Peyer's patch (tissue), 4 donors: ENCODE measurements at regions not wholly inside any gene's neighbourhood (a gene's known extent, or its start where the extent isn't known, plus 50 kb on each side); places are given as distances from the start of the nearest gene placed in this dataset.

Source experiments
- POLR2A ChIP-seq, 2 donors: fragments of 450-650 bp; IDR thresholded peaks; one replicate each; pipeline ENCODE4 v1.5.1; 2017; ENCODE audit warnings: antibody characterized with exemption in 2 of 2, mild to moderate bottlenecking in 2 of 2, moderate library complexity in 2 of 2
- TF ChIP-seq, protein P1 (sequence below), 6 experiments: fragments of 450-650 bp in 4 of 6; fragments of 200-600 bp in 2 of 6; sonication (generic) in 1 of 6; IDR thresholded peaks; one replicate each; pipeline ENCODE4 v1.5.1; 2017 to 2019; ENCODE audit warnings: antibody characterized with exemption in 6 of 6, mild to moderate bottlenecking in 3 of 6, moderate library complexity in 1 of 6

DNA sequence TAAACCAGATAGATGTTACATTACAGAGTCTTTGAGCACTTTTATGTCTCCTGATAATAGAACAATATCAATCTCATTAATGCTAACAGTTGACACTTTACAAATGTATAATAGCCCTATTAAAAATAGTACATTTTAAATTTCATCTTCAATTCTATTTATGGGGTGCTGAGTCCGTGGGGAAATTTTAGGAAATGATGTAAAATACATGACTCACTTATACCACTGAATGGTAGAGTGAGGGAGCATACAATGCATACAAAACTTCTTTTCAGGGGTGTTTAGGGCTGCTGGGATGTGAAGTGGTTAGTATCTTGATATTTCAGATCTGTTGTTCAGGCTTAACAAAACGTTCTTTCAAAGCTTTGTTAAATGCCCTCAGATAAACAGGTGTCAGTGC lies 696.2 kb downstream of the TRAM1L1 start:
- TF ChIP-seq, protein P1, sequence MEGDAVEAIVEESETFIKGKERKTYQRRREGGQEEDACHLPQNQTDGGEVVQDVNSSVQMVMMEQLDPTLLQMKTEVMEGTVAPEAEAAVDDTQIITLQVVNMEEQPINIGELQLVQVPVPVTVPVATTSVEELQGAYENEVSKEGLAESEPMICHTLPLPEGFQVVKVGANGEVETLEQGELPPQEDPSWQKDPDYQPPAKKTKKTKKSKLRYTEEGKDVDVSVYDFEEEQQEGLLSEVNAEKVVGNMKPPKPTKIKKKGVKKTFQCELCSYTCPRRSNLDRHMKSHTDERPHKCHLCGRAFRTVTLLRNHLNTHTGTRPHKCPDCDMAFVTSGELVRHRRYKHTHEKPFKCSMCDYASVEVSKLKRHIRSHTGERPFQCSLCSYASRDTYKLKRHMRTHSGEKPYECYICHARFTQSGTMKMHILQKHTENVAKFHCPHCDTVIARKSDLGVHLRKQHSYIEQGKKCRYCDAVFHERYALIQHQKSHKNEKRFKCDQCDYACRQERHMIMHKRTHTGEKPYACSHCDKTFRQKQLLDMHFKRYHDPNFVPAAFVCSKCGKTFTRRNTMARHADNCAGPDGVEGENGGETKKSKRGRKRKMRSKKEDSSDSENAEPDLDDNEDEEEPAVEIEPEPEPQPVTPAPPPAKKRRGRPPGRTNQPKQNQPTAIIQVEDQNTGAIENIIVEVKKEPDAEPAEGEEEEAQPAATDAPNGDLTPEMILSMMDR (IDR thresholded peaks at IDR 0.05) = no peak
- TF ChIP-seq POLR2A (IDR thresholded peaks at IDR 0.05) = no peak
